Large intestine (tissue), 3 donors: ENCODE measurements at regions not wholly inside any gene's neighbourhood (a gene's known extent, or its start where the extent isn't known, plus 50 kb on each side); places are given as distances from the start of the nearest gene placed in this dataset.

Experiments used
- DNase-seq, 2 donors: peaks; one replicate each; pipeline versions ENCODE4 v3.0.0 to v3.0.0-alpha.2; 2013
- H3K27ac ChIP-seq: one replicate; pipeline ENCODE4 v1.5.1; 2013; ENCODE audit warnings: low read length
- H3K27me3 ChIP-seq: 2 replicates; pipeline ENCODE4 v1.6.1; 2013; ENCODE audit warnings: low read length; ENCODE audit not compliant: control insufficient read depth, insufficient read depth
- H3K36me3 ChIP-seq: 2 replicates; pipeline ENCODE4 v1.6.1; 2013; ENCODE audit warnings: low read length; ENCODE audit not compliant: control insufficient read depth, insufficient read depth
- H3K4me1 ChIP-seq: one replicate; pipeline ENCODE4 v1.6.1; 2013; ENCODE audit warnings: low read length; ENCODE audit not compliant: control insufficient read depth, insufficient read depth
- H3K4me3 ChIP-seq: one replicate; pipeline ENCODE4 v1.5.1; 2013; ENCODE audit warnings: low read length
- H3K9me3 ChIP-seq: one replicate; pipeline ENCODE4 v1.6.1; 2013; ENCODE audit warnings: mild to moderate bottlenecking, low read depth, low read length, moderate library complexity; ENCODE audit not compliant: control insufficient read depth
- WGBS: methylation state at CpG from one replicate; pipeline ENCODE4 v1.1.5; 2013; ENCODE audit warnings: low lambda C conversion rate; ENCODE audit not compliant: insufficient coverage; 5-methylcytosine and 5-hydroxymethylcytosine counted together

DNA sequence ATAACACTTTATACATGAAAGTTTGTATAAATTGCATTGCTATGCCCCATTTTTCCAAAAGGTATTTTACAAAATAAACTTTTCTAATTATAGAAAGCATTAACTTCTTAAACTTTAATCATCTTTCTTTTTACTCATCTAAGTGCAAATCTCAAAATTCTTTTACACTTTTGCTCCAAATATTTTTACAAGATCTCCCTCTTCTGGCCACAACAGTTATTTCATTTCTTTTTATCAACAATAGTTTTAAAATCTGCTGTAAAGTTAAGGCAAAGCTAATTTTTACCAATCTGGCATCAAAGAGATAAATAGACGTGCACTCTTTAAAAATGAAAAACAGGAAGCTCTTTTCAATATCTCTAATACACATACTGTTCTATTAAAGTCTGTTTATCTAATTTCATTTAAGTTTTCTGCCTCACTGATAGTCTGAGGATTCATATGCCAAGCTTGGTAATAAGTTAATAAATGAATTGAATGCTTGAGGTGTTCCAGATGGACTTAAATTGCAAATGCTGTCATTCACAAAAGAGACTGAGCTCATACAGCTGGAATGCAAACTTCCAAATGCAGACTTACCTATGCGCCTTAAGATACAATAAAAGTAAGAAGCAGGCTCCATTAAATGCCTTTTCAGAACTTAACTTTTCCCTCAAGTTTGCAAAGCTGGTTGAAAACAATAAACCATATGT lies 583.0 kb upstream of the ATXN8OS start:
- H3K36me3 ChIP-seq: no peaks in the 10 kb centered on the region
- no peaks in the 10 kb centered on the region for H3K4me1 ChIP-seq
- no peaks in the 10 kb centered on the region for H3K27me3 ChIP-seq
- H3K27ac ChIP-seq: no peak overlapping the region
- 0% methylated on average over 1 of the region's 2 CpGs for WGBS
- H3K4me3 ChIP-seq: no peak overlapping the region
- H3K9me3 ChIP-seq: no peaks in the 10 kb centered on the region
- DNase-seq: no peak

DNA sequence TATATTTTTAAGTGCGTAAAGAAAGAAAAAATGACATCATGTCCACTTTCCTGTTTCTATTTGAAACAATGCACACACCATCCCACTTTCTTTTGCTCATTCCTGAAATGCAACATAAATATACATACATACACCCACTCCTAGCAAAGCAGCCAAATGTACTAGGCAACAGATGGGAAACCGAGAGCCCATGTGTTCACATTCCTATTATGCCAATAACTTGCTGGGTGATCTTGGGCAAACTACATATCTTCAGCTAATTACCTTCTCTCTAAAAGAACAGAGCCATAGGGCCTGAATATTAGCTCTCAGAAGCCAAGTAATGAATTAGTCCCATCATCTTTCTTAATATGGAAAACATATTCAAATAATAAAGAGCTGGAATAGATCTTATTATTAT lies 610.6 kb upstream of the ATXN8OS start:
- Histone ChIP-seq H3K27ac (no peak overlapping the region), H3K36me3 (no peaks in the 10 kb centered on the region), H3K9me3 (no peaks in the 10 kb centered on the region), H3K27me3 (no peaks in the 10 kb centered on the region), H3K4me3 (no peak overlapping the region), H3K4me1 (no peaks in the 10 kb centered on the region)
- WGBS: no CpG with 5 or more reads among the region's 2 CpGs
- DNase-seq: no peak

DNA sequence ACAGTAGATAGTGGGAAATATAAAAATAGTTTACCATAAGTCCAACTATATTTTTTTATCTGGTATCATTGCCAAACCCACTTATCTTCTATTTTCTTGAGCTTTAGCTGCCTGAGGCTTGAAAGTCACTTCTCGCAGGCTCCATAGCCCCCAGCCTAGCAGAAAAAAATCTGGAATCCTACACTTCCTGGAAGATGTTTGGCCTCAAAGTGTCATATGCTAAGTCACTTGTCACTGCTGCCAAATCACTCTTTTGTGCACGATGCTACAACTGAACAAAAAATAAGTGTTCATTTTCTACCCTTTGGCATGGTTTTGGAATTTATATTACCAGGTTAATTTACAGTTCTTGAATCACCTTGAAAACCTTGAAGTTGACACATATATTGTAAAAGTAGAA lies 612.5 kb upstream of the ATXN8OS start:
- Histone ChIP-seq H3K4me1 (no peaks in the 10 kb centered on the region), H3K27me3 (no peaks in the 10 kb centered on the region), H3K9me3 (no peaks in the 10 kb centered on the region), H3K27ac (no peak overlapping the region), H3K36me3 (no peaks in the 10 kb centered on the region), H3K4me3 (no peak overlapping the region)
- no CpG with 5 or more reads among the region's 2 CpGs for WGBS
- DNase-seq: no peak

DNA sequence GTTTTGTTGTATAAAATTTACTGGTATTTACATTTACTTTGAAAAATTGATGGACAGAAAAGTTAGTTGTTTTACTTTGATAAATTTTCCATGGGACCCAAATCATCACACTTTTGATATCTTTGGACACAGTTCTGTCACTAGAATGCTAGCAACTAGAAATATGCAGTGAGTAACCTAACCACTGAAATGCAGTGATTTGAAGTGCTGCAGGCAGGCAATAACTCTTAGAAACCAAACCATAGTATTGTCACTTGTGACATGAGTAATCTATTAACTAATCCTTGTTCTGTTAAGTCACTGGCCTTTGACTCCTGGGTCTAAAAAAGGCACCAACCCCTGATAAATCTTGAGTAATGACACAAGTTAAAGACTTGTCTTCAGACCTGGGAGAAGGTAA lies 620.0 kb upstream of the ATXN8OS start:
- no peaks in the 10 kb centered on the region for H3K27me3 ChIP-seq
- H3K36me3 ChIP-seq: no peaks in the 10 kb centered on the region
- no peak overlapping the region for H3K4me3 ChIP-seq
- H3K4me1 ChIP-seq: no peaks in the 10 kb centered on the region
- H3K9me3 ChIP-seq: peaks cover 3% of the 10 kb centered on the region
- DNase-seq: peak in 1 of 2 donors; percentile 3
- no peak overlapping the region for H3K27ac ChIP-seq

DNA sequence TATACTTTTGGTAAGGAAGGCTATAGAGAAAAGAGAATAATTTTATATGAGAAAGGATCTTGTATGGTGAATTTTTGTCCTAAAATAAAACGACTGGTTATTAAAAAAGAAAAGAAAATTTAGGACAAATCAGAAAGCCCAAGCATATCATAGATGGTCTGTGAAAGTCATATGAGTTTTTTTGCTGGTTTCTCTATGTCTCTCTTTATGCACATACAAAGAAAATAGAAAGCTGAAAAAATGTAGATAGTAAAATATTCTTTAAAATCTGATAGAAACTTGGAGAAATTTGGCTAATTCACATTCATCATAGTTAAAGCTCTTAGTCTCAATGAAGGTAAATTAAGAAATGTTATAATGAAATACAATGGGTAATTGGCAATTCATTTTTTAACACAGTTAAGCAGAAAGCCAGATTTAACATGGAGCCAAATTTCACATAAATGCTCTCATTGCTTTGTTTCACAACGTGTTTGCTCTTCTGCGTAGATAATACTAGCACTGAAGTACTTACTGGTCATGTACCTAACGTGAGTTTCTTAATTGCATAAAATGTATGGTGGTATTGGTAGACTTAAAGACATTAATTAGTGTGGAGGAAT lies 621.5 kb upstream of the ATXN8OS start:
- no peaks in the 10 kb centered on the region for H3K27me3 ChIP-seq
- H3K4me1 ChIP-seq: no peaks in the 10 kb centered on the region
- no peak overlapping the region for H3K4me3 ChIP-seq
- 45% methylated on average over 1 of the region's 4 CpGs for WGBS
- H3K36me3 ChIP-seq: no peaks in the 10 kb centered on the region
- no peak overlapping the region for H3K27ac ChIP-seq
- peaks cover 3% of the 10 kb centered on the region for H3K9me3 ChIP-seq
- no peak for DNase-seq

DNA sequence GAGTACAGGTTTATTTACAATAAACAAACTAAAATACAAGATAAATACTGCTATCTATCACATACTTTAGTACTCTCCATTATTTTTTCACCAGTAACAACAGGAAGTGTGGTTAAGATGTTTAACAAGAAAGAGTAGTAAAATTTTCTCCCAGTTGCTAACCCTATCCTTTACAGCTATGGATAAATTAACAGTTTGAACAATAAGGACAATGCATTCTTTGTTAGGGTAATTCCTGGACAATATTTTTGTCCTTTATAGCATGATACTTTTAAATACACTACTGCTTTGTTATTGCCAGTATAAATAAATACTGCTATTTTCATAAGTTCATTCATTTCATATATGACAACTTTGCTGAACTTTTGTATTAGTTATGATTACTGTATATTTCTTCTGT lies 630.2 kb upstream of the ATXN8OS start:
- no peak for DNase-seq
- no peaks in the 10 kb centered on the region for H3K4me1 ChIP-seq
- H3K36me3 ChIP-seq: no peaks in the 10 kb centered on the region
- no peak overlapping the region for H3K4me3 ChIP-seq
- H3K9me3 ChIP-seq: no peaks in the 10 kb centered on the region
- H3K27me3 ChIP-seq: no peaks in the 10 kb centered on the region
- no peak overlapping the region for H3K27ac ChIP-seq

DNA sequence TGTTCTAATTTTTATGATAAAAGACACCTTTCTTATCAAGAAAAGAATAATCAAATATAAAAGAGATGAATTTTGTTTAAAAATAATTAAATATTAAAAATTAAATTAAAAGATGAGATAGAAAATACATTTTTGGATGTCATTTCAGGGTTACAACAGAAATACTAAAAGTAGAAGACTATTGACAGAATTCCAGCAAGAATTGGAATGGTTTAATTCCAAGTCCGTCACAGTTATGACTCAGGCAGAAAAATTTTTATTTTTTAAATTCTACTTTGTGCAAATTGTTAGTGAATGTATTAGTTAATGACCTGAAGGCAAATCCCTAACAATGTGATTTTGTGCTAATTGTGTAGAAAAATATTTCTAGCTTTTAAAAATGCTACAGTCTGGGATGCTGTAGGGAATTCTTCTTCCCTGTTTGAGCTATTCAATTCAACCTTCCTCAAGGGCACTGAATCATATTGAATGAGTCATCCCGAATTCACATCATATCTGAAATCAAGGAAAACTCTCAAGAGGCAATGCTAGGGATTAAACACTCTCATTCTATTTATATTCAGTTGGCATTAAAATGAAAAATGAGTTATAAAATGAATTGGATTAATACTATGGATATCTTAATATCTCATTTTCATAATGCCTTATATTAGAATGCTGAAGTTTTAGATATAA lies 633.5 kb upstream of the ATXN8OS start:
- DNase-seq: no peak
- no peaks in the 10 kb centered on the region for H3K27me3 ChIP-seq
- WGBS: 100% methylated on average over 1 of the region's 2 CpGs
- no peaks in the 10 kb centered on the region for H3K4me1 ChIP-seq
- H3K4me3 ChIP-seq: no peak overlapping the region
- H3K36me3 ChIP-seq: no peaks in the 10 kb centered on the region
- H3K9me3 ChIP-seq: no peaks in the 10 kb centered on the region
- H3K27ac ChIP-seq: no peak overlapping the region

DNA sequence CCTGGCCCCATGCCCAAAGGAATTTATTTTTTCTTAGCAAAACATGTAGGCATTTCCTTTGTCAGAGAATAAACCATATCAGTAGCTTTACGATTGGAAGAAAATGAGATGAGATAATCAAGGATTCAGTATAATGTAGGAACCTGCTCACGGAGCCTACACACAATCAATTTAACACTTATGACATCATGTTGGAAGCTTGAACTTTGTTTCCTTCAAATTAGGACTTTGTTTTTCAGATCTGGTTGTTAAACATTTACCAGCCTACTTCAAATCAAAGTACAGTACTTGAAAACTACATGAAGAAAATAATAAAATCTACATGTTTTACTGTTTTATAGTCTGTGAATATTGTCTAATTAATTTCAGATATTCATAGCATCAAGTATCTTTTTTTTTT lies 639.0 kb upstream of the ATXN8OS start:
- Histone ChIP-seq H3K4me3 (no peak overlapping the region), H3K27me3 (no peaks in the 10 kb centered on the region), H3K27ac (no peak overlapping the region), H3K4me1 (no peaks in the 10 kb centered on the region), H3K9me3 (no peaks in the 10 kb centered on the region), H3K36me3 (no peaks in the 10 kb centered on the region)
- WGBS: 20% methylated on average over 1 of the region's 2 CpGs
- DNase-seq: peak in 1 of 2 donors; percentile 1

DNA sequence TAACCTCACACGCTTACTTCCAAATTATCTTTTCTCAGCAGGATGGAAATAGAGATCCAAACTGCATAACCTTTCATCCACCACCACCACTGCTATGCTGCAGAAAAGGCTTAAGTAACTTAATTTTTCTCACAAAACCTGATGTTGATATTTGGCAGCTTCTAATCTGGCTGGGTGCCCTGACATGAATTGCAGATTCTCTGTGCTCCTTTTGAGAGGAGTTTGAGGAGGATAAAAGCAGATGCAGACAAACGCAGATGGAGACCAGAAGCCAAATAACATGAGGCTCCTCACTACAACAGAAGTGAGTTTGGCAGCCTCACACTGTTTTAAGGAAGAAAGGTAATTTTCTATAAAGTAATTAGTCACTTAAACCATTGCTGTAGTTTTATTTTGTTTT lies 646.2 kb upstream of the ATXN8OS start:
- no peaks in the 10 kb centered on the region for H3K9me3 ChIP-seq
- no CpG with 5 or more reads among the region's 2 CpGs for WGBS
- H3K36me3 ChIP-seq: no peaks in the 10 kb centered on the region
- DNase-seq: no peak
- H3K27me3 ChIP-seq: no peaks in the 10 kb centered on the region
- H3K4me1 ChIP-seq: no peaks in the 10 kb centered on the region
- no peak overlapping the region for H3K4me3 ChIP-seq
- H3K27ac ChIP-seq: no peak overlapping the region

DNA sequence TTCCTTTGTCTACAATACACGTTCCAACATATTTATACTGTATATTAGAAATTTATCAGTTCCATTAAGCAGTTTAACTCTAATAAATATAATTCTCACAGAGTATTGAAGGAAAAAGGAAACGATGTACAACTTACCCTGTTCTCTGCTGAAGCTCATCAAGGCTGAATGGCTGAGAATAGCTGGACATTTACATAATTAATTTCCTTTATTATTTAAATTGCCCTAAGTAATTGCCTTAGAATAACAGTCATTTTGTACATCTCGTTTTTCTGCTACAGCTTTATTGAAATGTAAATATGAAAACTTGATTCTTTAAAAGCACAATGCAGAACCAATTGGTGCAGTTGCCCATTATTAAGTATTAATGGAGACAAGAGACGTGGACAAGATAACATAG lies 648.3 kb upstream of the ATXN8OS start:
- Histone ChIP-seq H3K4me1 (no peaks in the 10 kb centered on the region), H3K27me3 (no peaks in the 10 kb centered on the region), H3K9me3 (no peaks in the 10 kb centered on the region), H3K36me3 (no peaks in the 10 kb centered on the region), H3K27ac (no peak overlapping the region), H3K4me3 (no peak overlapping the region)
- 78% methylated on average over 3 of the region's 4 CpGs for WGBS
- DNase-seq: no peak

DNA sequence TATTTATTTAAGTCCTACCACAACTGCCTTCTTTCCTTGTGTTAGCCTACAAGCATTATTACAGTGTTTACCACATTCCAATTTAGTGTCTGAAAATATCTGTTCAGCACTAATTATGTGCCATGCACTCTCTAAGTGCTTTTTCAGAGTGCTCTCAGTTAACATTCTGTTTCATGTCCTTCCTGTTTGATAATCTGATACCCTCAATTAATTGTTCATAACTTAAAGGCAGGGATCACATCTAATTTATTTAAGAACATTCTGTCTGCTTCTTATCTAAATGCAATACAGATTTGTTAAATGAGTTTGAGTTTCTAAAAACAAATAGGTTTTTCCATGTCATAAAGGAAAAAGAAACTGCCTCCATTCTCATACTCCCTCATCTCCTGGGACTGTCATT lies 649.6 kb upstream of the ATXN8OS start:
- no peak for DNase-seq
- no peak overlapping the region for H3K27ac ChIP-seq
- no peaks in the 10 kb centered on the region for H3K9me3 ChIP-seq
- H3K4me1 ChIP-seq: no peaks in the 10 kb centered on the region
- no peak overlapping the region for H3K4me3 ChIP-seq
- H3K36me3 ChIP-seq: no peaks in the 10 kb centered on the region
- H3K27me3 ChIP-seq: no peaks in the 10 kb centered on the region
